AG04449 (cell line): ENCODE measurements at regions not wholly inside any gene's neighbourhood (a gene's known extent, or its start where the extent isn't known, plus 50 kb on each side); places are given as distances from the start of the nearest gene placed in this dataset.
"Not testable (repeated sequence)": the region's sequence is repeated elsewhere in the genome, so short reads cannot be mapped to it uniquely, and the experiment has no call there.

Experiments
- CTCF ChIA-PET: fragments of 350-600 bp; formaldehyde crosslinking; extraction: SDS; loops from one replicate; lab custom pipeline; 2021; ENCODE audit warnings: antibody characterized with exemption; lab: Yijun Ruan, JAX
- POLR2A ChIA-PET: fragments of 400-600, 350-600 bp; formaldehyde crosslinking; extraction: SDS; loops from one replicate; lab custom pipeline; 2020; ENCODE audit warnings: antibody characterized with exemption, inconsistent platforms; lab: Yijun Ruan, JAX
- DNase-seq: peaks from one replicate; pipeline ENCODE4 v3.0.0-alpha.2; 2010; ENCODE audit warnings: low read depth, low spot score
- H3K4me3 ChIP-seq: 2 replicates; pipeline ENCODE4 v1.5.1; 2011; ENCODE audit warnings: low read depth, mild to moderate bottlenecking, control low read depth, low read length
- TF ChIP-seq, protein P1 (sequence below): IDR thresholded peaks from one replicate; pipeline ENCODE4 v1.5.1; 2011; ENCODE audit warnings: mild to moderate bottlenecking, moderate library complexity, low read length, control low read depth, inconsistent platforms; ENCODE audit not compliant: insufficient read depth; ENCODE audit errors: missing control alignments

DNA sequence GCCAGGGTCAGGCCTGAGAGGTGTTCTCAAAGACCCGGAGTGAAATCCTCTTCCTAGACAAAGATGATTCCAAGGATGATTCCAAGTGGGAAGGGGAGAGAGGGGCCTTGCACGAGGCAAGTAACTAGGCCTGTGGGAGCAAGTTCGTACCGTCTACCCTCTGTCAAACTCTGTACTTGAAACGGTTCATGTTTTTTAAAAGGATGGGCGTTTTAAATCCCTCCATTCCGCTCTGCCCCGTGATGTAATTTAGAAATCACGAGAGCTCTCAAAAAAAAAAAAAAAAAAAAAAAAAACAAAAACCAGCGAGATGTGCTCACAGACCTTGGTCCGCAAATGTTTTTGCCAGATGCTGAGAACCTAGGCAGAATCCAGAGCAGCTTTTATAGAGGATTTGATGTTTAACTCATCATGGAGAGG, 114.7 kb upstream of the CARD11 start:
- POLR2A ChIA-PET, result no interaction called here

DNA sequence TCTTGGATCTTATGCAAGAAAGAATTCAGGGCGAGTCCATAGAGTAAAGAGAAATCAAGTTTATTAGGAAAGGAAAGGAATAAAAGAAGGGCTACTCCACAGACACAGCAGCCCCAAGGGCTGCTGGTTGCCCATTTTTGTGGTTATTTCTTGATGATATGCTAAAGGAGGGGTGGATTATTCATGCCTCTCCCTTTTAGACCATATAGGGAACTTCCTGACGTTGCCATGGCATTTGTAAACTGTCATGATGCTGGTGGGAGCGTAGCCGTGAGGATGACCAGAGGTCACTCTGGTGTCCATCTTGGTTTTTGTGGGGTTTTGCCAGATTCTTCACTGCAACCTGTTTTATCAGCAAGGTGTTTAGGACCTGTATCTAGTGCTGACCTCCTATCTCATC, 115.4 kb upstream of the CARD11 start:
- no peak for DNase-seq
- POLR2A ChIA-PET, result no interaction called here
- CTCF ChIA-PET, result no interaction called here

More for the DNA sequence above, 114.7 kb upstream of the CARD11 start:
- DNase-seq, result no peak
- no peak overlapping the region for H3K4me3 ChIP-seq
- TF ChIP-seq, protein P1, sequence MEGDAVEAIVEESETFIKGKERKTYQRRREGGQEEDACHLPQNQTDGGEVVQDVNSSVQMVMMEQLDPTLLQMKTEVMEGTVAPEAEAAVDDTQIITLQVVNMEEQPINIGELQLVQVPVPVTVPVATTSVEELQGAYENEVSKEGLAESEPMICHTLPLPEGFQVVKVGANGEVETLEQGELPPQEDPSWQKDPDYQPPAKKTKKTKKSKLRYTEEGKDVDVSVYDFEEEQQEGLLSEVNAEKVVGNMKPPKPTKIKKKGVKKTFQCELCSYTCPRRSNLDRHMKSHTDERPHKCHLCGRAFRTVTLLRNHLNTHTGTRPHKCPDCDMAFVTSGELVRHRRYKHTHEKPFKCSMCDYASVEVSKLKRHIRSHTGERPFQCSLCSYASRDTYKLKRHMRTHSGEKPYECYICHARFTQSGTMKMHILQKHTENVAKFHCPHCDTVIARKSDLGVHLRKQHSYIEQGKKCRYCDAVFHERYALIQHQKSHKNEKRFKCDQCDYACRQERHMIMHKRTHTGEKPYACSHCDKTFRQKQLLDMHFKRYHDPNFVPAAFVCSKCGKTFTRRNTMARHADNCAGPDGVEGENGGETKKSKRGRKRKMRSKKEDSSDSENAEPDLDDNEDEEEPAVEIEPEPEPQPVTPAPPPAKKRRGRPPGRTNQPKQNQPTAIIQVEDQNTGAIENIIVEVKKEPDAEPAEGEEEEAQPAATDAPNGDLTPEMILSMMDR, result no peak
- CTCF ChIA-PET, result no interaction called here

GRCh38 chr7:3159445-3159844, 115.8 kb upstream of the CARD11 start:
- ChIA-PET POLR2A (no interaction called here), CTCF (no interaction called here)
- H3K4me3 ChIP-seq, result no peak overlapping the region
- TF ChIP-seq, protein P1, result no peak
- DNase-seq, result no peak

More for the DNA sequence above, 115.4 kb upstream of the CARD11 start:
- TF ChIP-seq, protein P1, result no peak
- no peak overlapping the region for H3K4me3 ChIP-seq

GRCh38 chr7:3159926-3160325, 116.3 kb upstream of the CARD11 start:
- DNase-seq, H3K4me3 ChIP-seq, POLR2A ChIA-PET: not testable (repeated sequence)
- CTCF ChIA-PET, result interaction anchor here (1.9 kb wide), 1 partner anchor 295 kb away, joined by 6 read pairs; no protein-coding TSS in a partner anchor

DNA sequence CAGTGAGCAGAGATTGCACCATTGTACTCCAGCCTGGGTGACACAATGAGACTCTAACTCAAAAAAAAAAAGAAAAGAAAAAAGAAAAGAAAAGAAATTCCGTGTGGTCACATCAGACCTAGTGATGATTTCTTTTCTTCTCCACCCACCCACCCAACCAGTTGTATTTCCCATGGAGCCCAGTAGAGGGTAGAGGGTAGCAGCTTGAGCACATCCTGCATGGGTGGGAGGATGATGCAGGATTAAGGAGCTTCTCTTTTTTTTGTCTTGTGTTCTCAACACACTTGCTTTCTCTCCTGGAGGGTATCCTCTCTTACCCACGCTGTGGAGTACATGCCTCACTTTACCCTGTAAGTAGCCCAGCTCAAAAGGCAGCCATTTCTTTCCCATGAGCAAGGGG, 118.6 kb upstream of the CARD11 start:
- ChIA-PET POLR2A (no interaction called here), CTCF (no interaction called here)
- DNase-seq, result no peak
- TF ChIP-seq, protein P1, result no peak
- no peak overlapping the region for H3K4me3 ChIP-seq

GRCh38 chr7:3162798-3163197, 119.1 kb upstream of the CARD11 start:
- POLR2A ChIA-PET, H3K4me3 ChIP-seq, DNase-seq, CTCF ChIA-PET: not testable (repeated sequence)

DNA sequence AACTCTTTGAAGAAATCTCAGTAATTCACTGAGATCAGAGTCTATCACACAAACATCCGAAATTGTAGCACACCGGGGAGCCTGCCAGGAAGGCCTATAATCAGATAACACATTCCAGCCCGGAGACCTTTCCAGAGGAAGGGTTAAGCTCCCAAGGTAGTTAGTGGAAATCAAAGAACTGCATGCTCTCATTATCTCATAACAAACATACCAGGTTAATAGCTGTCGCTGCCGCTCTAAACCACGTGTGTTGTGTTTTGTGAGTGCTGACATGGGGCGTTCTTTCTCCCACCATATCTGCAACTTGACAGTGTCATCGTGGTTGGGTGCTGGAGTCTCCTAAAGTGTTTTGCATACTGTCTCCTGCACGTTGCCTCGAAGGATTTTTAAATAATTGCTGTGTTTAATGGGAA, 120.7 kb upstream of the CARD11 start:
- POLR2A ChIA-PET, result no interaction called here
- CTCF ChIA-PET, result interaction anchor here (1.4 kb wide), 1 partner anchor 9 kb away, joined by 6 read pairs; no protein-coding TSS in a partner anchor
- TF ChIP-seq, protein P1, result no peak
- no peak for DNase-seq
- no peak overlapping the region for H3K4me3 ChIP-seq
